Adrenal gland (tissue), 5 donors: ENCODE measurements at regions not wholly inside any gene's neighbourhood (a gene's known extent, or its start where the extent isn't known, plus 50 kb on each side); places are given as distances from the start of the nearest gene placed in this dataset.

Source experiments
- POLR2A ChIP-seq, 2 donors: fragments of 450-650 bp; IDR thresholded peaks; one replicate each; pipeline ENCODE4 v1.6.1; 2017; ENCODE audit warnings: antibody characterized with exemption in 2 of 2, mild to moderate bottlenecking in 2 of 2, moderate library complexity in 1 of 2
- TF ChIP-seq, protein P1 (sequence below), 6 experiments: fragments of 450-650 bp in 4 of 6; fragments of 200-600 bp in 2 of 6; sonication (generic) in 1 of 6; IDR thresholded peaks; 1 replicate in 5 of 6; 2 replicates in 1 of 6; pipeline versions ENCODE4 v1.5.1 to v1.8.0; 2016 to 2021; ENCODE audit warnings: antibody characterized with exemption in 6 of 6, mild to moderate bottlenecking in 2 of 6, moderate library complexity in 1 of 6
- donor health status: DM: no; HTN: no; CAD: no.

DNA sequence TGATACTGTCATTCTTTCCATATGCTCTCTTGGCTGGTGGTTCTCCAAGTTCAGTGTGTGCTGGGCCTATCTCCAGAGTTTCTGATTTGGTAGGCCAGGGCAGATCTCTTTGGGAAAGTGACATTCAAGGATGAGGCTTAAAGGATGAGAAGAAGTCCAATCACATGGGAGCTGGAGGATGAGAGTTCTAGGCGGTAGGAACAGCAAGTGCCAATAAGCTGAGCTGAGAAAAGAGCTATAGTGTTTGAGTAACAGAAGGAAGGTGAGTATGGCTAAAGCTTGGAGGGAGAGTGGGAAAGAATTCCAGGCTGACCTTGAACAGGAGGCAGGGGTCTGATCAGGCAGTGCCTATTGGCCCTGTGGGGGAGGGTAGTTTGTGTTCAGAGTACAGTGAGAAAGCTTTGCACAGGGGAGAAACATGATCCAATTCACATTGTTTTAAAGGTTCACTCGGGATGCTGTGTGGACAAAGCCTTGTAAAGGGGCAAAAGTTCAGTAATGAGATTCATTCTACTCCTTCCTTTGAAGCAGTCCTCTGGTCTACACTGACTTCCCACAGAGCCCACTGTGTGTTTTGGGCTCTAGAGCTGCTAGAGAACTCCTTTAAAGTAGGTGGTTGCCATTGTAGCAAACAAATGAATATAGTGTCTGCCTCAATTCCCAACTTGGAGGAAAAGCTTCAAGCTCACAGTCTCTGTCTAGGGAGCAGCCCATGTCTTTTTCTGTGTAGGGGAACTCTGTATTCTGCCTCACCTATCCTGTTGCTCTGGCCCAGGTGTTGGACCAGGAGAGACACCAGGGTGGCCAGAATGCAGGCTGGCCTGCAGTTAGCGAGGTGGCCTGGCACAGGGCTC, 81.8 kb downstream of the FASTKD2 start:
- TF ChIP-seq, protein P1, sequence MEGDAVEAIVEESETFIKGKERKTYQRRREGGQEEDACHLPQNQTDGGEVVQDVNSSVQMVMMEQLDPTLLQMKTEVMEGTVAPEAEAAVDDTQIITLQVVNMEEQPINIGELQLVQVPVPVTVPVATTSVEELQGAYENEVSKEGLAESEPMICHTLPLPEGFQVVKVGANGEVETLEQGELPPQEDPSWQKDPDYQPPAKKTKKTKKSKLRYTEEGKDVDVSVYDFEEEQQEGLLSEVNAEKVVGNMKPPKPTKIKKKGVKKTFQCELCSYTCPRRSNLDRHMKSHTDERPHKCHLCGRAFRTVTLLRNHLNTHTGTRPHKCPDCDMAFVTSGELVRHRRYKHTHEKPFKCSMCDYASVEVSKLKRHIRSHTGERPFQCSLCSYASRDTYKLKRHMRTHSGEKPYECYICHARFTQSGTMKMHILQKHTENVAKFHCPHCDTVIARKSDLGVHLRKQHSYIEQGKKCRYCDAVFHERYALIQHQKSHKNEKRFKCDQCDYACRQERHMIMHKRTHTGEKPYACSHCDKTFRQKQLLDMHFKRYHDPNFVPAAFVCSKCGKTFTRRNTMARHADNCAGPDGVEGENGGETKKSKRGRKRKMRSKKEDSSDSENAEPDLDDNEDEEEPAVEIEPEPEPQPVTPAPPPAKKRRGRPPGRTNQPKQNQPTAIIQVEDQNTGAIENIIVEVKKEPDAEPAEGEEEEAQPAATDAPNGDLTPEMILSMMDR (IDR thresholded peaks at IDR 0.05), result no peak
- no peak for TF ChIP-seq POLR2A (IDR thresholded peaks at IDR 0.05)
